ENCODE measurements at regions not wholly inside any gene's neighbourhood (a gene's known extent, or its start where the extent isn't known, plus 50 kb on each side); places are given as distances from the start of the nearest gene placed in this dataset.

DNA sequence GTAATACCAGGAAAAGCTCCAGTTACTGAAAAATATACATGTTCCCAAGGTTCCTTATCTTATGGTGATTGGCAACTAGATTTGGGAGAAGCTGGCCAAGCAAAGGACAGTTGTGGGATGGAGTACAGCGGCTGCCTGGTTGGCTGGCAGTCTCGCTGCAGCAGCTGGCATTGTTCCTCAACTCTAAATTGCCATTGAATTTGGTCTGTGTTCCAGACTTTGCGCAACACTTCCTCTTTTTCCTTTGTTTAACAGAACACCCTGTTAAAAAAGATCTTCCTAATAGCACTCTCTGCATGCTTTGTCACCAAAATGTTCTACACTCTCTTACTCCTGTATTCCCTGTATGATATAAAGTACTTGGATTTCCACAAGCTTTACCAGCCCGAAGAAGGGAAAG is 420.6 kb upstream of the RBMS3 start:
- TF ChIP-seq, protein P1, sequence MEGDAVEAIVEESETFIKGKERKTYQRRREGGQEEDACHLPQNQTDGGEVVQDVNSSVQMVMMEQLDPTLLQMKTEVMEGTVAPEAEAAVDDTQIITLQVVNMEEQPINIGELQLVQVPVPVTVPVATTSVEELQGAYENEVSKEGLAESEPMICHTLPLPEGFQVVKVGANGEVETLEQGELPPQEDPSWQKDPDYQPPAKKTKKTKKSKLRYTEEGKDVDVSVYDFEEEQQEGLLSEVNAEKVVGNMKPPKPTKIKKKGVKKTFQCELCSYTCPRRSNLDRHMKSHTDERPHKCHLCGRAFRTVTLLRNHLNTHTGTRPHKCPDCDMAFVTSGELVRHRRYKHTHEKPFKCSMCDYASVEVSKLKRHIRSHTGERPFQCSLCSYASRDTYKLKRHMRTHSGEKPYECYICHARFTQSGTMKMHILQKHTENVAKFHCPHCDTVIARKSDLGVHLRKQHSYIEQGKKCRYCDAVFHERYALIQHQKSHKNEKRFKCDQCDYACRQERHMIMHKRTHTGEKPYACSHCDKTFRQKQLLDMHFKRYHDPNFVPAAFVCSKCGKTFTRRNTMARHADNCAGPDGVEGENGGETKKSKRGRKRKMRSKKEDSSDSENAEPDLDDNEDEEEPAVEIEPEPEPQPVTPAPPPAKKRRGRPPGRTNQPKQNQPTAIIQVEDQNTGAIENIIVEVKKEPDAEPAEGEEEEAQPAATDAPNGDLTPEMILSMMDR (conservative IDR thresholded peaks at IDR 0.05; ENCODE audit: low read length), result no peak
- TF ChIP-seq EZH2phosphoT487 (IDR thresholded peaks at IDR 0.05; ENCODE audit: borderline replicate concordance, low read depth, low read length), result no peak

All from OCI-LY7 (cell line).